GM23248 (cell line): ENCODE measurements at regions not wholly inside any gene's neighbourhood (a gene's known extent, or its start where the extent isn't known, plus 50 kb on each side); places are given as distances from the start of the nearest gene placed in this dataset.
"Not testable (repeated sequence)": the region's sequence is repeated elsewhere in the genome, so short reads cannot be mapped to it uniquely, and the experiment has no call there.

ENCODE experiments used
- DNase-seq: peaks from one replicate; pipeline ENCODE4 v3.0.0-alpha.2; 2015
- H2AFZ ChIP-seq: fragments of 200-600 bp; sonication (generic); 2 replicates; pipeline ENCODE4 v1.6.1; 2016; ENCODE audit warnings: antibody characterized with exemption
- H3F3A ChIP-seq: fragments of 200-600 bp; sonication (generic); 2 replicates; pipeline ENCODE4 v1.6.1; 2016; ENCODE audit warnings: mild to moderate bottlenecking, antibody characterized with exemption, mixed run types; ENCODE audit not compliant: insufficient read depth
- H3K27ac ChIP-seq: fragments of 200-600 bp; sonication (generic); 2 replicates; pipeline ENCODE4 v1.5.1; 2016; ENCODE audit warnings: mild to moderate bottlenecking
- H3K27me3 ChIP-seq: fragments of 200-600 bp; sonication (generic); replicated peaks from 2 replicates; pipeline ENCODE4 v1.6.1; 2016; ENCODE audit warnings: mild to moderate bottlenecking; ENCODE audit not compliant: insufficient read depth
- H3K36me3 ChIP-seq: fragments of 200-600 bp; sonication (generic); 2 replicates; pipeline ENCODE4 v1.6.1; 2016; ENCODE audit warnings: low read depth, mild to moderate bottlenecking
- H3K4me1 ChIP-seq: fragments of 200-600 bp; sonication (generic); 2 replicates; pipeline ENCODE4 v1.6.1; 2016; ENCODE audit warnings: mild to moderate bottlenecking; ENCODE audit not compliant: insufficient read depth
- H3K4me2 ChIP-seq: fragments of 200-600 bp; sonication (generic); one replicate; pipeline ENCODE4 v1.6.1; 2016; ENCODE audit warnings: mild to moderate bottlenecking; ENCODE audit not compliant: unreplicated experiment
- H3K4me3 ChIP-seq: fragments of 200-600 bp; sonication (generic); 2 replicates; pipeline ENCODE4 v1.5.1; 2016; ENCODE audit warnings: mild to moderate bottlenecking
- H3K79me2 ChIP-seq: fragments of 200-600 bp; sonication (generic); 2 replicates; pipeline ENCODE4 v1.6.1; 2016; ENCODE audit warnings: mild to moderate bottlenecking; ENCODE audit not compliant: insufficient read depth
- H3K9ac ChIP-seq: fragments of 200-600 bp; sonication (generic); 2 replicates; pipeline ENCODE4 v1.6.1; 2016; ENCODE audit warnings: mild to moderate bottlenecking
- H3K9me2 ChIP-seq: fragments of 200-600 bp; sonication (generic); 2 replicates; pipeline ENCODE4 v1.6.1; 2016; ENCODE audit warnings: mixed run types, mild to moderate bottlenecking, moderate library complexity; ENCODE audit not compliant: insufficient read depth
- H3K9me3 ChIP-seq: fragments of 200-600 bp; sonication (generic); one replicate; pipeline ENCODE4 v1.6.1; 2017; ENCODE audit warnings: low read depth
- H4K20me1 ChIP-seq: fragments of 200-600 bp; sonication (generic); 2 replicates; pipeline ENCODE4 v1.6.0; 2016; ENCODE audit not compliant: insufficient read depth
- EZH2 ChIP-seq: fragments of 200-600 bp; sonication (generic); IDR thresholded peaks from 2 replicates; pipeline ENCODE4 v1.6.1; 2018; ENCODE audit warnings: antibody characterized with exemption, mild to moderate bottlenecking; ENCODE audit not compliant: insufficient read depth, poor library complexity, severe bottlenecking
- EZH2phosphoT487 ChIP-seq: fragments of 200-600 bp; sonication (generic); IDR thresholded peaks from 2 replicates; pipeline ENCODE4 v1.6.1; 2018; ENCODE audit warnings: antibody characterized with exemption, moderate library complexity, mild to moderate bottlenecking, low read depth; ENCODE audit not compliant: insufficient read depth
- WGBS, 2 experiments: methylation state at CpG; one replicate each; pipeline ENCODE4 v1.1.6; 2015 to 2017; ENCODE audit warnings: low lambda C conversion rate in 2 of 2, low coverage in 1 of 2; ENCODE audit errors: missing lambda C conversion rate in 2 of 2; 5-methylcytosine and 5-hydroxymethylcytosine counted together
- in situ Hi-C: fragments of 300-500 bp; cut with MboI; formaldehyde crosslinking; loops from 2 replicates; pipeline ENCODE4 v1.15.0; 2020

DNA sequence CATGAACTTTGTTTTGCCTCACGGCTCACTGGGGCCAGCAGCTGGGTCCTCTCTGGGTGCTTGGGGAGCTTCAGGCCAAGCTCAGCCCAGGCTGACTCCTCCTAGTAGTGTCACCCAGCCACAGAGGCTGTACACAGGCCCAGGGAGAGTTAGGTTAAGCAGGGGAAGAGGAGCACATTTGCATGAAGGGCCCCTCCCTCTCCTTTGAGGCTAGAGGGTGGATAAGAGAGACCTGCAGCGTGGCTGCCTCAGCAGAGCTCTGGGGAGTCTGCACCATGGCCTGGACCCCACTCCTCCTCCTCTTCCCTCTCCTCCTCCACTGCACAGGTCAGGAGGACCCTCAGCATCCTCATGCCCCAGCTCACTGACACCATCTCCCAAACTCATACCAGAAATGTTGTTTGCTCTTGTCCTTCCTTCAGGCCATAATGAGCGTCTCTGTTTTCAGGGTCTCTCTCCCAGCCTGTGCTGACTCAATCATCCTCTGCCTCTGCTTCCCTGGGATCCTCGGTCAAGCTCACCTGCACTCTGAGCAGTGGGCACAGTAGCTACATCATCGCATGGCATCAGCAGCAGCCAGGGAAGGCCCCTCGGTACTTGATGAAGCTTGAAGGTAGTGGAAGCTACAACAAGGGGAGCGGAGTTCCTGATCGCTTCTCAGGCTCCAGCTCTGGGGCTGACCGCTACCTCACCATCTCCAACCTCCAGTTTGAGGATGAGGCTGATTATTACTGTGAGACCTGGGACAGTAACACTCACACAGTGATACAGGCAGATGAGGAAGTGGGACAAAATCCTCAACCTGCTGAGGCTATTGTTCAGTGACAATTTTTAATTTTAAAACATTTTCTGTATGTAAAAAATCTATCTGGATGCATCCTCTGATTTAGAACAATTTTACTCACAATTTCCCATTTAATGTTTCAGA lies 82.4 kb upstream of the VPREB1 start:
- no peak overlapping the region for H3K27ac ChIP-seq
- no peak overlapping the region for H3K9ac ChIP-seq
- H3K4me3 ChIP-seq, result no peak overlapping the region
- DNase-seq, result no peak
- in situ Hi-C loops, result no loop called here
- no peaks in the 10 kb centered on the region for H3K36me3 ChIP-seq
- H3K4me2 ChIP-seq, result no peak overlapping the region
- no peaks in the 10 kb centered on the region for H4K20me1 ChIP-seq
- TF ChIP-seq EZH2, result no peak
- no peak for TF ChIP-seq EZH2phosphoT487
- no peaks in the 10 kb centered on the region for H3K9me2 ChIP-seq
- 40 to 45% methylated on average over 9 of the region's 9 CpGs for WGBS, 2 experiments
- no peaks in the 10 kb centered on the region for H3K4me1 ChIP-seq
- H3K9me3 ChIP-seq, result no peaks in the 10 kb centered on the region
- no peaks in the 10 kb centered on the region for H3F3A ChIP-seq
- no peaks in the 10 kb centered on the region for H3K79me2 ChIP-seq
- H2AFZ ChIP-seq, result no peak overlapping the region
- H3K27me3 ChIP-seq, result peaks cover 19% of the 10 kb centered on the region

DNA sequence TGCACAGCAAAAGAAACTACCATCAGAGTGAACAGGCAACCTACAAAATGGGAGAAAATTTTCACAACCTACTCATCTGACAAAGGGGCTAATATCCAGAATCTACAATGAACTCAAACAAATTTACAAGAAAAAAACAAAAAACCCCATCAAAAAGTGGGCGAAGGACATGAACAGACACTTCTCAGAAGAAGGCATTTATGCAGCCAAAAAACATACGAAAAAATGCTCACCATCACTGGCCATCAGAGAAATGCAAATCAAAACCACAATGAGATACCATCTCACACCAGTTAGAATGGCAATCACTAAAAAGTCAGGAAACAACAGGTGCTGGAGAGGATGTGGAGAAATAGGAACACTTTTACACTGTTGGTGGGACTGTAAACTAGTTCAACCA lies 83.8 kb upstream of the VPREB1 start:
- H4K20me1 ChIP-seq, H3K9me3 ChIP-seq, H3K4me3 ChIP-seq, H3K4me2 ChIP-seq, H3K36me3 ChIP-seq, H3K9ac ChIP-seq, DNase-seq, H3K79me2 ChIP-seq, H3K27ac ChIP-seq, H3K9me2 ChIP-seq, H2AFZ ChIP-seq, in situ Hi-C loops, H3F3A ChIP-seq, H3K4me1 ChIP-seq: not testable (repeated sequence)
- 2% methylated on average over 2 of the region's 2 CpGs; no CpG with 5 or more reads in 1 of the 2 experiments for WGBS, 2 experiments
- H3K27me3 ChIP-seq, result peaks cover 19% of the 10 kb centered on the region

DNA sequence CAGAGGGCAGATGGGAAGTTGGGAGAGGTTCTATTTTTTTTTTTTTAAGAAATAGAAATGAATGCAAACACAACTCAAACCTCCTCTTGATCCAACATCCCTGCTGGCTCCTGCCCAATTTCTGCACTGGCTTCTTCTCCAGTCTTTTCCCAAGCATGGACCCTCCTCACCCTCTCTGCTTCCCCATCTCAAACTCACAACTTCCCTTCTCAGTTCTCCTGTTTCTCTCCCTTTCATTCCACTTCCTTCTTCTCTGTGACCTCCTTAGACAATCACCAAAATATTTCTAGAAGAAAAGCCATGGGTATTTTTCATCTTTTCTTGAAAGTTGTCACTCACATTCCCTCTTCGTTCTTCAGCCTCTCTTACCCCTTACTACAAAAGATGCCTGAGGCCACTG lies 85.2 kb upstream of the VPREB1 start:
- in situ Hi-C loops, result no loop called here
- TF ChIP-seq EZH2 (no peak), EZH2phosphoT487 (no peak)
- Histone ChIP-seq H3K36me3 (no peaks in the 10 kb centered on the region), H3K4me1 (no peaks in the 10 kb centered on the region), H3K9ac (no peak overlapping the region), H3K4me3 (no peak overlapping the region), H3K9me3 (no peaks in the 10 kb centered on the region), H3K79me2 (no peaks in the 10 kb centered on the region), H3F3A (no peaks in the 10 kb centered on the region), H3K27ac (no peak overlapping the region), H2AFZ (no peak overlapping the region), H4K20me1 (no peaks in the 10 kb centered on the region), H3K27me3 (peaks cover 24% of the 10 kb centered on the region), H3K4me2 (no peak overlapping the region), H3K9me2 (no peaks in the 10 kb centered on the region)
- 0 to 3% methylated on average over 1 of the region's 1 CpG for WGBS, 2 experiments
- DNase-seq, result no peak

DNA sequence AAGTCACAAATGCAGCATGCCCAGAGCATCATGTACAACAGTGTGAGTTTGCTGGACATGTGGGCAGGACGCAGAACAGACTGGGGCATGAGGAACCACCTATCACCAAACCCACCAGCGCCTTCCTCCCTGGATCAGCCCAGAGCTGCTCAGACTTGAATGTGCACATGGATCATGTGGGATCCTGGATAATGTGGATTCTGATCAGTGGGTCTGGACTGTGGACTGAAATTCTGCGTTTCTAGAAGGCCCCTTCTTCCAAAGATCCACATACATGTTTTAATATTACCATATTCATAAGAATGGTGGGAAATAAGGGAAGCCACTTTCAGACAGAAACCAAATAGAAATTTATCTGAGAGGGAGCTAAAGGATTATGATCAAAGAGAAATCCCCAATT lies 85.6 kb upstream of the VPREB1 start:
- H2AFZ ChIP-seq, result no peak overlapping the region
- in situ Hi-C loops, result no loop called here
- TF ChIP-seq EZH2 (no peak), EZH2phosphoT487 (no peak)
- no peak for DNase-seq
- H3K4me3 ChIP-seq, result no peak overlapping the region
- H3K27me3 ChIP-seq, result peaks cover 23% of the 10 kb centered on the region
- no peak overlapping the region for H3K27ac ChIP-seq
- no peaks in the 10 kb centered on the region for H3F3A ChIP-seq
- WGBS, 2 experiments, result 2% methylated on average over 3 of the region's 3 CpGs
- H3K9ac ChIP-seq, result no peak overlapping the region
- no peaks in the 10 kb centered on the region for H3K36me3 ChIP-seq
- H3K9me3 ChIP-seq, result no peaks in the 10 kb centered on the region
- H3K9me2 ChIP-seq, result no peaks in the 10 kb centered on the region
- no peaks in the 10 kb centered on the region for H3K79me2 ChIP-seq
- H3K4me1 ChIP-seq, result no peaks in the 10 kb centered on the region
- no peak overlapping the region for H3K4me2 ChIP-seq
- no peaks in the 10 kb centered on the region for H4K20me1 ChIP-seq
